GM12892 (cell line): ENCODE measurements at regions not wholly inside any gene's neighbourhood (a gene's known extent, or its start where the extent isn't known, plus 50 kb on each side); places are given as distances from the start of the nearest gene placed in this dataset.

Source experiments
- DNase-seq: peaks from one replicate; pipeline ENCODE4 v3.0.0; 2011; ENCODE audit not compliant: insufficient read length
- FAIRE-seq: peaks from 2 replicates; lab custom pipeline; 2011; peaks lifted over from hg19 to GRCh38; lab: Jason Lieb, UNC
- POLR2A ChIP-seq: IDR thresholded peaks from 2 replicates; pipeline ENCODE4 v1.6.1; 2011; ENCODE audit warnings: low read depth, low read length, control low read depth
- POLR2AphosphoS5 ChIP-seq: IDR thresholded peaks from 2 replicates; pipeline ENCODE4 v1.6.1; 2011; ENCODE audit warnings: low read depth, low read length, control low read depth
- TAF1 ChIP-seq: IDR thresholded peaks from 2 replicates; pipeline ENCODE4 v1.6.1; 2011; ENCODE audit warnings: low read depth, mild to moderate bottlenecking, control low read depth, low read length, borderline replicate concordance

DNA sequence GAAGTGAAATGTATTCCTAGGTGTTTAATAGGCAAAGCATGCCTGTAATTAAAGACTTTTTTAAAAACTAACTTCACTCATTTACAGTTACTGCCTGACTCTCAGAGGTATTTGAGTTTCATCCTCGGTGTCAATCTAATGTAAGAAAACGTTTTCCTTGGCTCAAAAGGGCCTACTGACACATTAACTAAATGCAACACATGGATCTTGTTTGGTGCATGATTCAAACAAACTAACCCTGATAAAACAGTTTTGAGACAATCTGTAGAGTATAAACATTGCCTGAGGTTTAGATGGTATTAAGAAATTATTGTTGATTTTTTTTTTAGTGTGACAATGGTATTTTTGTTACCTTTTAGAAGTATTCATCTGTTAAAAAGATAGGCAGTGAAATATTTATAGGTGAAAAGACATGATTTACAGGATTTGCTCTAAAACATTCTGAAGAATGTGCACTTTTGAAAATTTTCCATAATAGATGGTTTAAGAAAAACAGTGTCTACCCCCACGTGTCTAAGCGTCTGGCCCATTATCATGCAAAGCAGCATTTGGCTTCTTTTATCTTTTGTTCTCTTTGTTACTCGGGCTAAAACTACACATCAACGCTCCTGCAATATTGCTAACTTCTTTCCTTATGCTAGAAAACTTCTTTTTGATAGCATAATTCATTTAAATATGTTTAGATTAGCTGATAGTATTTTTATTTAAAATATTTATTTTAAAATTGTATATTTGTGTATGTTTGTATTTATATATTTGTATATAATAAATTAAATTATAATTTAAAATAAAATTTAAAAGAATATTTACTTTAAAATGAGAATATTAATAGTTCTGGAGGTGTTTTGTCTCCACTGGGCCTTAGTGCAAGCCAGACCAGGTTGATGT, 160.2 kb upstream of the NDUFV2 start:
- FAIRE-seq (no peak), DNase-seq (no peak)
- TF ChIP-seq POLR2A (no peak), POLR2AphosphoS5 (no peak), TAF1 (no peak)

DNA sequence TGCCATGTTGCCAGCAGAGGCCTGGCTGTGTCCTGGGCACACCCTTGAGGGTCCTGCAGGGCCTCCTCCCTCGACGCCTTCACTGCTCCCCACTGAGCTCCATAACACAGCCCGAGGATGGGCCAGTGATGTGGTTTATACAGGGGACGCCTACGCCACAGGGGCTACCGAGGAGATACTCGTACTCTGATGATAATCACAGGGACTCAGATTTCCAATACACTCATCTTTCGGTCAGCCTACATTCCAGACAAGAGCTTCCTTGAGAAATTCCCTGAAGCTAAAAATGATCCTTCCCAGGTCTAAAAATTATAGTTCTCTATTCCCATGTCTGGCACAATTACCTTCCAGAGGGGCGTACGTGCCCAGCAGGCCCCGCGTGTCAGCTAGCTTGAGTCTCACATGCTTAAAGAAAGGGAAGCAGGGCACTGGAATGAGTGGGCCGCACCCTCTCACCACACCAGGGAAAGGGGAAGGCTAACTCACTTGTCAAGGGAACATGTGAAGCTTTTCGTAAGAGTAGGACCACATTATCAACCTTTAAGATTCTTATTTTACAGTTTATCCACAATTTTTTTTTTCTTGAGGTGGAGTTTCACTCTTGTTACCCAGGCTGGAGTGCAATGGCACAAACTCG, 159.5 kb upstream of the NDUFV2 start:
- TF ChIP-seq POLR2A (no peak), POLR2AphosphoS5 (no peak), TAF1 (no peak)
- DNase-seq = no peak
- FAIRE-seq = no peak

DNA sequence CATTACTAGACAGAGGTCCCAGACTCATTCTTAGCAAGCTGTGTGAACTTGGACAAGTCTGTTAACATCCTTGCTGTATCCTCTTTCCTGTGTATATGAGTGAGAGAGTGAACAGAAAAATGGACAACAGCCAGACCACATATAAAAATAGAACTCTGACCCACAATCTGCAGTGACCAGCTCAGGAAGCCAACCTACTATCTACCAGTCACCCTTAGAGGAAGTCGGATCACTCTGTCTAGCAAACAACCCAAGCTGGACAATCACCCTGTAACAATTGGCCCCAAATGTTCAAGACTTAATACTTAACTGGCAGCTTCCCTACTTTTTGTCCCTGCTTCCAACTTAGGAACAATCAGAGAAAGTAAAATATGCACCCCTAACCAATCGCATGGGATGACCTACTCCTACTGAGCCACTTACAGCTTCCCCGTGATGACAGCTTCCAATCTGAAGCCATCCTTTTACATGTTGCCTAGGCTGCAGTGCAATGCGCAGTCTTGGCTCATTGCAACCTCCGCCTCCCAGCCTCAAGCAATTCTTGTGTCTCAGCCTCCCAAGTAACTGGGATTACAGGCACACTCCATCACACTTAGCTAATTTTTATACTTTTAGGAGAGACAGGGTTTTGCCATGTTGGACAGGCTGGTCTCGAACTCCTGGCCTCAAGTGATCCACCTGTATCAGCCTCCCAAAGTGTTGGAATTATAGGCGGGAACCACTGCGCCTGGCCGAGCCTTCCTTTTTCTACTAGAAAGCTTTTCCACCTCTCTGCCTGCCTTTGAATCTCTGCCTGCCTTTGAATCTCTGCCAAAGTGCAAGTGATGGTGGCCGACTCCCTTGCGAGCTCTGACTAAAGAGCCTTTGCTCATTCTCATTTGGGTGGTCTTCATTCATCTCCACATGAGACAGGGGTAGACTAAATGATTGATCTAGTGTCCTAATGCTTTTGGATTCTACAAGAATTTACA, 158.3 kb upstream of the NDUFV2 start:
- no peak for DNase-seq
- FAIRE-seq = no peak
- TF ChIP-seq POLR2A (no peak), POLR2AphosphoS5 (no peak), TAF1 (no peak)

DNA sequence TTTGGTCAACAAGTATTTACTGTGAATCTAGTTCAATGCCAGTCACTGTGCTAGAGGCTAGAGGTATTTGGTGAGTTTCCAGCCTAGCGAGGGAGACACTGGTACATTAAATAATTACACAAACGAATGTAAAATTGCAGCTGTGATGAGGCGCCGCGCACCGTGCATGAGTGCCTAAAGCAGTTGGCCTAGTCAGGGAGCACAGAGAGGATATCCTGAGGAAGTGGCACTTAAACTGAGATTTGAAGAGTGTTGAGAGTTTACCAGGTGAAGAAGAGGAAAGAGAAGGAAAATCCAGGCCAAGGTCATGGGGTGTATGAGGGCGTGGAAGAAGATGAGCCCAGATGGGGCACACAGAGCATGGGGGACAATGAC, 157.6 kb upstream of the NDUFV2 start:
- FAIRE-seq = no peak
- TF ChIP-seq POLR2A (no peak), TAF1 (no peak), POLR2AphosphoS5 (no peak)
- no peak for DNase-seq

DNA sequence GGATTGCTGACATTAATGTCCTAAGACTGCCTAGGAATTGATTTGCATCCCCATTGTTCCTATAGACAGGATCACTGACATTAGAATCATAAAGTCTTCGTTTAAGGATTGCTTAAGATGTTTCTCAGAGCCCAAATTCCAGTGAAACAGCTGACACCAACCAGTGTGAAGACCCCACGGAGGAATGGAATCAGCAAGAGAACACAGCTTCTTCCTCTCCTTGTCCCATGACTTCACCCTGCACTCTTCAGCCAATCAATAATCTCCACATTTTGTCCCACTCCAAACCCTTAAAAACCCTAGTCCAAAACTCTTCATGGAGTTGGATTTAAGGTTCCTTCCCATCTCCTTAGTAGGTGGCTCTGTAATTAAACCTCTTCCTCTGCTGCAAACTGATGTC, 157.0 kb upstream of the NDUFV2 start:
- TF ChIP-seq TAF1 = no peak
- no peak for TF ChIP-seq POLR2AphosphoS5
- TF ChIP-seq POLR2A = no peak
- no peak for DNase-seq
- FAIRE-seq = no peak

DNA sequence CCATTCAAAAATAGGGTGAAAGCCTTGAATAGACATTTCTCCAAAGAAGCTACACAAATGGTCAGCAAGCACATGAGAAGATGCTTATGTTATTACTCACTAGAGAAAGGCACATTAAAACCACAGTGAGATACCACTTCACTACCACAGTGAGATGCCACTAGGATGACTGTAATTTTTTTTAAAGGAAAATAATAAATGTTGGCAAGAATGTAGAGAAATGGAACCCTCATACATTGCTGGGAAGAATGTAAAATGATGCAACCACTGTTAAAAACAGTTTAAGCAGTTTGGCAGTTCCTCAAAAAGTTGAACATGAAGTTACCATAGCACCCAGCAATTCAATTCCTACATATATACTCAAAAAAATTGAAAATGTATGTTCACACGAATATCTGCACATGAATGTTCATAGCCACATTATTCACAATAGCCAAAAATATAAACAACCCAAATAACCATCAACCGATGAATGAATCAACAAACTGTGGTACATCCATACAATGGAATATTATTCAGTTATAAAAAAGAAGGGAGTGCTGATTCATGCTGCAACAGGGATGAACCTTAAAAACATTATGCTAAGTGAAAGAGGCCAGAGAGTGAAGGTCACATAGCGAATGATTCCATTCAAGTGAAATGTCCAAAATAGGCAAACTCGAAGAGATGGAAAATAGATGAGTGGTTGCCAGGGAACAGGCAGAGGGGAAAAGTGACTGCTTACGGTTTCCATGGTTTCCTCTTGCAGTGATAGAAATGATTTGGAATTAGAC, 156.2 kb upstream of the NDUFV2 start:
- FAIRE-seq = no peak
- DNase-seq = no peak
- TF ChIP-seq POLR2AphosphoS5 = no peak
- no peak for TF ChIP-seq TAF1
- TF ChIP-seq POLR2A = no peak

DNA sequence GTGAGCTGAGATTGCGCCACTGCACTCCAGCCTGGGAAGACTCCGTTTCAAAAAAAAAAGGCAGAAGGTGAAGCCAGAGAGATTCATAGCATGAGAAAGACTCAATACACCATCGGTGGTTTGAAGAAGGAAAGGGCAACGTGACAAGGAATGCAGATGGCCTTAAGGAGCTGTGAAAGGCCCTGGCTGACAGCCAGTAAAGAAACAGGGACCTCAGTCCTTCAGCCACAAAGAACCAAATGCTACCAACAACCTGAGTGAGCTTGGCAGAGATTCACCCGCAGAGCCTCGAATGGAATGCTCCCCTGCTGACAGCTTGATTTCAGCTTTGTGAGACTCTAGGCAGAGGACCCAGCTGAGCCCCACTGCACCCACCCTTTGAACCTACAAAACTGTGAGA, 154.9 kb upstream of the NDUFV2 start:
- DNase-seq (no peak), FAIRE-seq (no peak)
- TF ChIP-seq POLR2AphosphoS5 (no peak), POLR2A (no peak), TAF1 (no peak)

DNA sequence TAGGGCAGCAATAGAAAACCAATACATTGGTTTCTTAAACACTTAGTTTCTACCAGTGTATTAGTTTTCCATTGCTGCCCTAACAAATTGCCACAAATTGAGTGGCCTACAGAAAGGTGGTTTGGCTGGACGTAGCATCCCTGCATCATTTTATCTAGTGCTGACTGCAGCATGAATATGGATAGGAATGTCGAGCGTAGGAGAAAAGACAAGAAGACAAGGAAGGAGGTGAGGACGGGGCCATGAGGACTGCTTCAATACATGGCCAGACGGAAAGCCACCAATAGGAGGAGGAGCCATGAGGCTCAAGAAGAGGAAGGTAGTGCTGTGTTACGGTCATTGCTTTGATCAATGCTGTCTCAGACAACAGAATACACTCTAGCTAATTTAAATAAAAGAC, 154.5 kb upstream of the NDUFV2 start:
- no peak for DNase-seq
- FAIRE-seq = no peak
- no peak for TF ChIP-seq POLR2AphosphoS5
- no peak for TF ChIP-seq TAF1
- no peak for TF ChIP-seq POLR2A

DNA sequence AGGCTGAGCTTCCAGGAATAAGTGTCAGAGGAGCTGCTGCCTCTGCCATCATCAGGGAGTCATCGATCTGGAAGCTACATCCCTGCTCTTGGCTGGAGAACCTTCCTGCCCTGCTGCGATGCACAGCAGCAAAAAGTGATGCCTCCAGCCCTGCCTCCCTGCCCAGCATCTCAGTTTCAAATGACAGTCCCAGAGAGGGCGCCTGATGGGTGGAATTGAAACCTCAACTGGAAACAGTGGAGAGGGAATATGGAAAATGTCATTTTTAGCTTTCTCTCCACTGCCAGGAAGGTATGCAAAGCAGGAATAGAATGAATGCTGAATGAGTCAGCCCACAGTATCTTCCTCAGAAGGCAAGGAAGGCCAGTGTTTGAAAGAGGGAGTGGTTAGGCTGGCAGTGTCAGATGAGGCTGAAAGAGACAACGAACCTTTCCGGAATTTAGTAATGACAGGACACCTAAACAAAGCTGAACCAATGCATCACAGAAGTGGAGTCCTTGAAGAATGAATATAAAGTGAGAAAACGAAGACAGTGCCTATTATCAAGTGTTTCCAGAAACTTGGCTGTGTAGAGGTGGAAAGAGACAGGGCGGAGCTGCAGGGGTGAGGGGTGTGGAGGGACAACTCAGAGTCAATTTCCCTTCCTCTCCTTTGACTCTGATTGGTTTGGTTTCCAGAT, 153.9 kb upstream of the NDUFV2 start:
- no peak for FAIRE-seq
- no peak for TF ChIP-seq TAF1
- no peak for TF ChIP-seq POLR2AphosphoS5
- TF ChIP-seq POLR2A = no peak
- no peak for DNase-seq

DNA sequence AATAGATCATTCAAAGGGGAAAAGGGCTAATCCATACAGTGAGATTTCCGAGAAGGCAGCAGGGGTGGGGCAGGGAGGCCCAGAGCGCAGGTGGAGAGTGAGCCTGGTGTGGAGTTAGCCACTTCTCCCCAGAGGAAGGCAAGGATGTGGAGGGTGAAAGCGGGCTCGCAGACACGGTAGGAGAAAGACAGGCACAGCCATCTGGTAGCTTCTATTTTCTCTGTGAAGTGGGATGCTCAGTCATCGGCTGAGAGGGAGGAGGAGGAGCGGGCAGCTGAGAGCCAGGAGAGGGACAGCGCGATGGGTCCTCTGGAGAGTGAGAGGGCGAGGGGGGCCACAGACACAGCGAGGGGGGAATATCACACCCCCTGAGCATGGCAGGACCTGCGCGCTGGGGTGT, 153.3 kb upstream of the NDUFV2 start:
- FAIRE-seq = no peak
- TF ChIP-seq TAF1 = no peak
- TF ChIP-seq POLR2AphosphoS5 = no peak
- TF ChIP-seq POLR2A = no peak
- no peak for DNase-seq
